Stimulated activated naive B cell treated with anti-CD40 and anti-IgM and Interleukin-4, amounts not matched to agents 10 μg/mL and 1 μg/mL and 100 μg/mL, for 72 hours (primary cell): ENCODE measurements at regions not wholly inside any gene's neighbourhood (a gene's known extent, or its start where the extent isn't known, plus 50 kb on each side); places are given as distances from the start of the nearest gene placed in this dataset.
A peak's percentile ranks its signal among the peaks of the same experiment; 100 is the strongest.

Experiments
- ATAC-seq, 2 donors: fragments of 150-1000 bp; cut with Tn5 transposase; replicated peaks; 2 replicates each; pipeline ENCODE4 v1.10.0; 2021; ENCODE audit warnings: moderate library complexity in 1 of 2
- DNase-seq: peaks from one replicate; pipeline ENCODE4 v3.0.0; 2021
- H3K27ac Mint-ChIP-seq: one replicate; pipeline ENCODE4 v1.8.0; 2022; ENCODE audit warnings: mild to moderate bottlenecking, mixed read lengths
- H3K27me3 Mint-ChIP-seq, 2 donors: one replicate each; pipeline ENCODE4 v1.8.0; 2022; ENCODE audit warnings: mixed read lengths in 2 of 2
- H3K36me3 Mint-ChIP-seq, 2 donors: one replicate each; pipeline ENCODE4 v1.8.0; 2022; ENCODE audit warnings: mixed read lengths in 2 of 2, mild to moderate bottlenecking in 1 of 2
- H3K4me1 Mint-ChIP-seq, 2 donors: one replicate each; pipeline ENCODE4 v1.8.0; 2022; ENCODE audit warnings: mixed read lengths in 2 of 2, mild to moderate bottlenecking in 1 of 2
- H3K4me3 Mint-ChIP-seq, 2 donors: one replicate each; pipeline ENCODE4 v1.8.0; 2022; ENCODE audit warnings: mild to moderate bottlenecking in 2 of 2, mixed read lengths in 2 of 2, moderate library complexity in 1 of 2
- H3K9me3 Mint-ChIP-seq, 2 donors: one replicate each; pipeline ENCODE4 v1.8.0; 2022; ENCODE audit warnings: mixed read lengths in 2 of 2, mild to moderate bottlenecking in 1 of 2

DNA sequence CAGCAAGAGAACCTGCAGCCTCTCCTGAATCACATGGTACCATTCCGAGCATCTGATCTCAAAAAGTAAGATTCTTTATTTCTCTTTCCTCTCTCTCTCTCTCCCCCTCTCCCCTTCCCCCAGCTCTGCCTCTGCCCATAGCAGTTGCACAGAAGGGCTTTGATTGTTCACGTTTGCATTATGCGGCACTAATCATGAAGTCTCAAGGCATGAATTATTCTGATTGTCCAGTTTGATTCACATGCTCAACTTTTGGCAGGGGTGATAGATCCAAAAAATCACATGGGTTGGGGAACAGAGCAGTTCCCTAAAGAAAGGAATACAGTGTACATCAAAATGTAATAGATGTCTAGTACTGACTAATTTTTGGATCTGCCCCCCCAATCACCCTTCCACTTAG is 380.0 kb upstream of the SOX9 start:
- no peaks in the 10 kb centered on the region for H3K4me1 Mint-ChIP-seq
- ATAC-seq (no peak), DNase-seq (no peak)
- no peak overlapping the region for H3K4me3 Mint-ChIP-seq
- H3K27me3 Mint-ChIP-seq = no peaks in the 10 kb centered on the region
- H3K9me3 Mint-ChIP-seq = peaks cover 0 to 2% of the 10 kb centered on the region in 2 donors
- H3K27ac Mint-ChIP-seq = no peak overlapping the region
- H3K36me3 Mint-ChIP-seq = no peaks in the 10 kb centered on the region

- Mint-ChIP-seq H3K27ac (no peak overlapping the region), H3K4me1 (no peaks in the 10 kb centered on the region)
- ATAC-seq = no peak
Measured at GRCh38 chr17:71741836-71742235, 379.0 kb upstream of the SOX9 start.

DNA sequence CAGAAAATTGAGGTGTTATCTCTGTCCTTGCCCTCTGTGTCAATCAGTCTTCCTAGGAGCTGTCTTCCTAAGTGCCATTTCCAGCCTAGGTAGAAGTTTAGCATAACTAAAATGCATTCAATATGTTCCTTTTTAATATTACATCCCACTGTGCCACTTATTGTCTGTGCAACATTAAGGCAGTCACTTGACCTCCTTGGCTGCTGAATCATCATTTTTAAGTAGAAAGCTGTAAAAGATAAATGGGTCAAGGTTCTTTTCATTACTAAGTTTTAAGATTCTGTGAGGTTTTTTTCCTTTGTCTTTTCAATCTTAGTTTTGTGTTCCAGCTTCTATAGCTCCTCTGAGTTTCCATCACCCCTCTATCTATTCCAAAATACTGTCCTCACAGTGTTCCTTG is 371.9 kb upstream of the SOX9 start:
- peaks cover 0 to 2% of the 10 kb centered on the region in 2 donors for H3K9me3 Mint-ChIP-seq
- no peak for ATAC-seq
- H3K4me1 Mint-ChIP-seq = no peaks in the 10 kb centered on the region
- H3K36me3 Mint-ChIP-seq = no peaks in the 10 kb centered on the region
- no peak overlapping the region for H3K27ac Mint-ChIP-seq
- no peaks in the 10 kb centered on the region for H3K27me3 Mint-ChIP-seq
- DNase-seq = no peak
- H3K4me3 Mint-ChIP-seq = no peak overlapping the region

More at GRCh38 chr17:71741836-71742235, 379.0 kb upstream of the SOX9 start:
- Mint-ChIP-seq H3K36me3 (no peaks in the 10 kb centered on the region), H3K9me3 (peaks cover 0 to 2% of the 10 kb centered on the region in 2 donors), H3K4me3 (no peak overlapping the region), H3K27me3 (no peaks in the 10 kb centered on the region)
- no peak for DNase-seq

- ATAC-seq (no peak), DNase-seq (no peak)
- Mint-ChIP-seq H3K9me3 (peaks cover 0 to 5% of the 10 kb centered on the region in 2 donors), H3K27me3 (no peaks in the 10 kb centered on the region), H3K4me1 (no peaks in the 10 kb centered on the region), H3K4me3 (no peak overlapping the region), H3K36me3 (no peaks in the 10 kb centered on the region), H3K27ac (no peak overlapping the region)
Measured at GRCh38 chr17:71753070-71753469, 367.8 kb upstream of the SOX9 start.

- no peaks in the 10 kb centered on the region for H3K27me3 Mint-ChIP-seq
- no peak for DNase-seq
- ATAC-seq = no peak
- no peak overlapping the region for H3K27ac Mint-ChIP-seq
- H3K36me3 Mint-ChIP-seq = no peaks in the 10 kb centered on the region
- no peak overlapping the region for H3K4me3 Mint-ChIP-seq
- H3K9me3 Mint-ChIP-seq = peaks cover 0 to 2% of the 10 kb centered on the region in 2 donors
- no peaks in the 10 kb centered on the region for H3K4me1 Mint-ChIP-seq
Measured at GRCh38 chr17:71757156-71757555, 363.7 kb upstream of the SOX9 start.

GRCh38 chr17:71757956-71758355 is 362.9 kb upstream of the SOX9 start:
- no peaks in the 10 kb centered on the region for H3K36me3 Mint-ChIP-seq
- H3K4me1 Mint-ChIP-seq = no peaks in the 10 kb centered on the region
- no peaks in the 10 kb centered on the region for H3K27me3 Mint-ChIP-seq
- H3K4me3 Mint-ChIP-seq = no peak overlapping the region
- DNase-seq (no peak), ATAC-seq (no peak)
- no peak overlapping the region for H3K27ac Mint-ChIP-seq
- peaks cover 0 to 2% of the 10 kb centered on the region in 2 donors for H3K9me3 Mint-ChIP-seq

GRCh38 chr17:71759422-71760060 is 361.3 kb upstream of the SOX9 start:
- H3K4me1 Mint-ChIP-seq = no peaks in the 10 kb centered on the region
- peaks cover 0 to 2% of the 10 kb centered on the region in 2 donors for H3K9me3 Mint-ChIP-seq
- H3K4me3 Mint-ChIP-seq = no peak overlapping the region
- no peak for ATAC-seq
- no peak overlapping the region for H3K27ac Mint-ChIP-seq
- no peaks in the 10 kb centered on the region for H3K27me3 Mint-ChIP-seq
- no peak for DNase-seq
- H3K36me3 Mint-ChIP-seq = no peaks in the 10 kb centered on the region

- Mint-ChIP-seq H3K27me3 (no peaks in the 10 kb centered on the region), H3K4me3 (no peak overlapping the region), H3K27ac (no peak overlapping the region), H3K9me3 (peaks cover 0 to 2% of the 10 kb centered on the region in 2 donors), H3K36me3 (no peaks in the 10 kb centered on the region), H3K4me1 (no peaks in the 10 kb centered on the region)
- ATAC-seq (no peak), DNase-seq (no peak)
Measured at GRCh38 chr17:71760062-71760720, 360.6 kb upstream of the SOX9 start.

GRCh38 chr17:71762526-71762925 is 358.3 kb upstream of the SOX9 start:
- ATAC-seq (no peak), DNase-seq (no peak)
- Mint-ChIP-seq H3K9me3 (no peaks in the 10 kb centered on the region), H3K4me1 (no peaks in the 10 kb centered on the region), H3K36me3 (no peaks in the 10 kb centered on the region), H3K4me3 (no peak overlapping the region), H3K27me3 (no peaks in the 10 kb centered on the region), H3K27ac (no peak overlapping the region)

DNA sequence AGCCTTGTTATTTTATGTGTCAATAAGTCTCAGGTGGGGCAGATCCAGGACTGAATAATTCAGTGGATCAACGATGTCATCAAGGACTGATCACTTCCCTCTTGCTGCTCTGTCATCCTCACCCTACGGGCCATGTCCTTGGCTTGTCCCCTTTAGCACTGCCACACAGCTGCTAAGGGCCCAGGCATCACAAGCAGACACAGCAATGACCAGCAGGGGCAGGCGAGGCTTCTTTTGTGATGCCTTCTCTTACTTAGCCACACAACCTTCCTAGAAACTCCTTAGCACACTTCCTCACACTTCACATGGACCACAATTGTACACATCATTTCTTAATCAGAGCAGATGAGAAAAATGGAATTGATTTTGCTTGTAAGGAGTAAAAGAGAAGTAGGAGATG is 356.3 kb upstream of the SOX9 start:
- no peak overlapping the region for H3K27ac Mint-ChIP-seq
- H3K4me3 Mint-ChIP-seq = no peak overlapping the region
- H3K4me1 Mint-ChIP-seq = no peaks in the 10 kb centered on the region
- ATAC-seq = peak in 1 of 2 donors; percentile 36
- H3K27me3 Mint-ChIP-seq = no peaks in the 10 kb centered on the region
- DNase-seq = no peak
- H3K36me3 Mint-ChIP-seq = no peaks in the 10 kb centered on the region
- H3K9me3 Mint-ChIP-seq = no peaks in the 10 kb centered on the region

DNA sequence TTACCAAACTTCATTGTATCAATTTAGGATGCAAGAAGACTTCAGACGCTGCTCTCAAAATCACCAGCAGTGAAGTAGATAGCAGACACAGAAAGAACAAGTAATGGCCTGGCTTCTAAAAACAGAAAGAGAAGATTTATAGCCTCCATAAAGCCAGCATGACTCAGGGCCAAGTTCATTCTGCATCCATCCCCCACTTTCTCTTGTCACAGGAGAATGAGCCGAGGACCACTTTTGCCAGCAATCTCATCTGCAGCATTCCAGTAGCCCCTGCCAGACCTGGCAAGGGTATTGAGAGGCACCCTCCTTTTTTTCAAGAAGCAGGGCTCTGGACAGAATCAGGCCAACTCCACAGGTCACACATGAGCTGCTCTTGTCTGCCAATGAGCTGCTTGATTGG is 355.4 kb upstream of the SOX9 start:
- Mint-ChIP-seq H3K9me3 (no peaks in the 10 kb centered on the region), H3K27me3 (no peaks in the 10 kb centered on the region), H3K27ac (no peak overlapping the region), H3K4me3 (no peak overlapping the region), H3K4me1 (no peaks in the 10 kb centered on the region), H3K36me3 (no peaks in the 10 kb centered on the region)
- ATAC-seq = no peak
- DNase-seq = no peak

GRCh38 chr17:71769850-71770249 is 351.0 kb upstream of the SOX9 start:
- H3K4me1 Mint-ChIP-seq = no peaks in the 10 kb centered on the region
- DNase-seq (no peak), ATAC-seq (no peak)
- no peaks in the 10 kb centered on the region for H3K27me3 Mint-ChIP-seq
- no peaks in the 10 kb centered on the region for H3K36me3 Mint-ChIP-seq
- H3K4me3 Mint-ChIP-seq = no peak overlapping the region
- H3K9me3 Mint-ChIP-seq = peaks cover 9 to 16% of the 10 kb centered on the region in 2 donors
- no peak overlapping the region for H3K27ac Mint-ChIP-seq

- no peak overlapping the region for H3K4me3 Mint-ChIP-seq
- H3K4me1 Mint-ChIP-seq = no peaks in the 10 kb centered on the region
- no peak overlapping the region for H3K27ac Mint-ChIP-seq
- peaks cover 6 to 7% of the 10 kb centered on the region in 2 donors for H3K9me3 Mint-ChIP-seq
- ATAC-seq (no peak), DNase-seq (no peak)
- H3K27me3 Mint-ChIP-seq = no peaks in the 10 kb centered on the region
- no peaks in the 10 kb centered on the region for H3K36me3 Mint-ChIP-seq
Measured at GRCh38 chr17:71777048-71777640, 343.7 kb upstream of the SOX9 start.

DNA sequence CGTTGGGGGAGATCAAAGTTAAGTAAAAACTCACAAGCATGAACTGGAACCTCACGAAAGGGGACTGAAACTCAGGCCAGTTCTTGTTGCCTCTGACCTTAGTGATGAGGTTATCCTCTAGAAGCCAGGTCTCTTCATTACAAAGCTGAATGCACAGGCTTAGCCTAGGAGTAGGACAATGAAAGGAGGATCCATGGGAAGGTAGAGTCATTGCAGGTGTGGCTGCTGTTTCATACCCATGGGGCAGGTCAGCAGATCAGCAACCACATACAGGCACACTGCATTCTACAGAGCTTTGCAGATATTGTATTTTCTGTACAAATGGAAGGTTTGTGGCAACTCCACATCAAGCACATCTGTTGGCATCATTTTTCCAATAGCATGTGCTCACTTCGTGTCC is 341.3 kb upstream of the SOX9 start:
- no peak overlapping the region for H3K27ac Mint-ChIP-seq
- no peaks in the 10 kb centered on the region for H3K27me3 Mint-ChIP-seq
- H3K9me3 Mint-ChIP-seq = no peaks in the 10 kb centered on the region
- H3K4me1 Mint-ChIP-seq = no peaks in the 10 kb centered on the region
- H3K36me3 Mint-ChIP-seq = no peaks in the 10 kb centered on the region
- ATAC-seq (no peak), DNase-seq (no peak)
- no peak overlapping the region for H3K4me3 Mint-ChIP-seq

DNA sequence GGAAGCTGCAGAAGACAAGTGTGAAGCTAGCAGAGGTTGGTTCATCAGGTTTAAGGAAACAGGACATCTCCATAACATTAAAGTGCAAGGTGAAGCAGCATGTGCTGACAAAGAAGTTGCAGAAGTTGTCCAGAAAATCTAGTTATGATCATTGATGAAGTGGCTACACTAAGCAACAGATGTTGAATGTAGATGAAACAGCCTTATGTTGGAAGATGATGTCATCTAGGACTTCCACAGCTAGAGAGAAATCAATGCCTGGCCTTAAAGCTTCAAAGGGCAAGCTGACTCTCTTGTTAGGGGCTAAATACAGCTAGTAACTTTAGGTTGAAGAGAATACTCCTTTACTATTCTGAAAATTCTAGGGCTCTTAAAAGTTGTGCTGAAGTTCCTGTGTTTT is 340.2 kb upstream of the SOX9 start:
- Mint-ChIP-seq H3K27me3 (no peaks in the 10 kb centered on the region), H3K4me1 (no peaks in the 10 kb centered on the region), H3K4me3 (no peak overlapping the region), H3K9me3 (no peaks in the 10 kb centered on the region), H3K36me3 (no peaks in the 10 kb centered on the region), H3K27ac (no peak overlapping the region)
- ATAC-seq (no peak), DNase-seq (no peak)
